GM19328 (cell line): ENCODE measurements at regions not wholly inside any gene's neighbourhood (a gene's known extent, or its start where the extent isn't known, plus 50 kb on each side); places are given as distances from the start of the nearest gene placed in this dataset.
"Not testable (repeated sequence)": the region's sequence is repeated elsewhere in the genome, so short reads cannot be mapped to it uniquely, and the experiment has no call there.

ENCODE experiments used
- ATAC-seq: cut with Tn5 transposase; IDR thresholded peaks from one replicate; pipeline ENCODE4 v1.9.1; 2021; ENCODE audit warnings: mild to moderate bottlenecking, moderate library complexity; ENCODE audit not compliant: unreplicated experiment

GRCh38 chr10:22875581-22875980 is 52.3 kb upstream of the ARMC3 start:
- no peak for ATAC-seq

GRCh38 chr10:22874189-22874854 is 53.5 kb upstream of the ARMC3 start:
- ATAC-seq, result no peak

GRCh38 chr10:22856444-22857074 is 71.3 kb upstream of the ARMC3 start:
- no peak for ATAC-seq

GRCh38 chr10:22854935-22855421 is 72.9 kb upstream of the ARMC3 start:
- no peak for ATAC-seq

- no peak for ATAC-seq
These were observed 73.9 kb upstream of the ARMC3 start for GRCh38 chr10:22853906-22854447.

- no peak for ATAC-seq
These were observed 75.0 kb upstream of the ARMC3 start for GRCh38 chr10:22852712-22853353.

GRCh38 chr10:22851865-22852239 is 76.0 kb upstream of the ARMC3 start:
- ATAC-seq, result no peak

- no peak for ATAC-seq
These were observed 77.3 kb upstream of the ARMC3 start for GRCh38 chr10:22850541-22850940.

- ATAC-seq, result no peak
These were observed 78.6 kb upstream of the ARMC3 start for GRCh38 chr10:22849077-22849805.

GRCh38 chr10:22848509-22848908 is 79.3 kb upstream of the ARMC3 start:
- no peak for ATAC-seq

GRCh38 chr10:22846294-22846693 is 81.6 kb upstream of the ARMC3 start:
- no peak for ATAC-seq

- no peak for ATAC-seq
These were observed 88.2 kb upstream of the ARMC3 start for GRCh38 chr10:22839639-22840038.

- no peak for ATAC-seq
These were observed 90.1 kb upstream of the ARMC3 start for GRCh38 chr10:22837771-22838170.

- no peak for ATAC-seq
These were observed 90.5 kb upstream of the ARMC3 start for GRCh38 chr10:22837351-22837750.

- no peak for ATAC-seq
These were observed 93.4 kb upstream of the ARMC3 start for GRCh38 chr10:22834471-22834870.

GRCh38 chr10:22833781-22834180 is 94.1 kb upstream of the ARMC3 start:
- no peak for ATAC-seq

- no peak for ATAC-seq
These were observed 94.5 kb upstream of the ARMC3 start for GRCh38 chr10:22833353-22833752.

GRCh38 chr10:22832851-22833250 is 95.0 kb upstream of the ARMC3 start:
- no peak for ATAC-seq

GRCh38 chr10:22832066-22832602 is 95.7 kb upstream of the ARMC3 start:
- no peak for ATAC-seq

GRCh38 chr10:22831586-22831985 is 96.3 kb upstream of the ARMC3 start:
- ATAC-seq, result no peak

GRCh38 chr10:22828712-22829111 is 99.1 kb upstream of the ARMC3 start:
- not testable (repeated sequence) for ATAC-seq
